ENCODE measurements at regions not wholly inside any gene's neighbourhood (a gene's known extent, or its start where the extent isn't known, plus 50 kb on each side); places are given as distances from the start of the nearest gene placed in this dataset.

DNA sequence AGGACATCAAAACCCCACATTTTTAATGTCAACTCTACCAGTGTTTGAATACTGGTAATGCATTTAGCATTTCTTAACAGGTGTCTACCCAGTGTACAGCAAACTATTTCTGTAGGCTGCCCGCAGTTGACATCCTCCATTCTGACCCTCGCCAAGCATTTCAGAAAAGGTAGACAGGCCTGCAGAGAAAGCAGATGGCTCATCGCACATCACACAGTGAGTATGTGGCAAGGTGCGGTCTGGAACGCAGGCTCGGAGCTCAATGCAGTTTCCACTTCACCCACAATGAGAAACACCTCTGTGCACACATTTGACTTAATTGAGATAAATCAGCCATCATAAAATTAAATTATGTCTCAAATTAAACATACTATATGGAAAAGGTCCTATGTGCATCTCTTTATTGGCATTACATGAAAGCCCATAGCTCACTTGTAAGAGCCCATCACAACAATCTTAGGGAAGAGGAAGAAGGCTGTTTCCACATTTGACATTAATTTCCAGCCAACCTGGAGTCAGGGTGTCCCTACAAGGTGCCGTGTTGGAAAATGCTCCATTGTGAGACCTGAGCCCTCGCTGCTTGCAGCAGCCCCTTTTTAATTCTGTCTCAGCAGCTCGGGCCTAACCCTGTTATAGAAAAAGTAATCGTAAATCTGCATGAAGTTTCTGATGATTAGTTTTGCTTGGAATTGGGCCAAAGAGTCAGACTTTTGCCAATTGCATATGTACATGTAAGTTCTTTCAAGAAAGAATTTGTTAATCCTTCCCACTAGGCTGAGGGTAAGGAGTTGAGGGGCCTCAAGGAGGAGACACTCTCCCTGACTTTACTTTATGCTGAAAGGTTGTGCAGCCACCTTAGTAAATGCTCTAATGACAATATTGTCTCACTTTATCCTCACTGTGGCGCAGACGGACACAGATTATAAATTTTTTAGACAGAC lies 378.7 kb upstream of the DYNLRB2 start:
- TF ChIP-seq, protein P1, sequence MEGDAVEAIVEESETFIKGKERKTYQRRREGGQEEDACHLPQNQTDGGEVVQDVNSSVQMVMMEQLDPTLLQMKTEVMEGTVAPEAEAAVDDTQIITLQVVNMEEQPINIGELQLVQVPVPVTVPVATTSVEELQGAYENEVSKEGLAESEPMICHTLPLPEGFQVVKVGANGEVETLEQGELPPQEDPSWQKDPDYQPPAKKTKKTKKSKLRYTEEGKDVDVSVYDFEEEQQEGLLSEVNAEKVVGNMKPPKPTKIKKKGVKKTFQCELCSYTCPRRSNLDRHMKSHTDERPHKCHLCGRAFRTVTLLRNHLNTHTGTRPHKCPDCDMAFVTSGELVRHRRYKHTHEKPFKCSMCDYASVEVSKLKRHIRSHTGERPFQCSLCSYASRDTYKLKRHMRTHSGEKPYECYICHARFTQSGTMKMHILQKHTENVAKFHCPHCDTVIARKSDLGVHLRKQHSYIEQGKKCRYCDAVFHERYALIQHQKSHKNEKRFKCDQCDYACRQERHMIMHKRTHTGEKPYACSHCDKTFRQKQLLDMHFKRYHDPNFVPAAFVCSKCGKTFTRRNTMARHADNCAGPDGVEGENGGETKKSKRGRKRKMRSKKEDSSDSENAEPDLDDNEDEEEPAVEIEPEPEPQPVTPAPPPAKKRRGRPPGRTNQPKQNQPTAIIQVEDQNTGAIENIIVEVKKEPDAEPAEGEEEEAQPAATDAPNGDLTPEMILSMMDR (IDR thresholded peaks at IDR 0.05) = no peak
- TF ChIP-seq POLR2A (IDR thresholded peaks at IDR 0.05) = no peak

All from Peyer's patch (tissue), 4 donors.